ENCODE measurements at regions not wholly inside any gene's neighbourhood (a gene's known extent, or its start where the extent isn't known, plus 50 kb on each side); places are given as distances from the start of the nearest gene placed in this dataset. TPM values are rescaled to one million over a fixed set of nuclear protein-coding genes. Genes with fewer than 3 reads are reported as not detected.

DNA sequence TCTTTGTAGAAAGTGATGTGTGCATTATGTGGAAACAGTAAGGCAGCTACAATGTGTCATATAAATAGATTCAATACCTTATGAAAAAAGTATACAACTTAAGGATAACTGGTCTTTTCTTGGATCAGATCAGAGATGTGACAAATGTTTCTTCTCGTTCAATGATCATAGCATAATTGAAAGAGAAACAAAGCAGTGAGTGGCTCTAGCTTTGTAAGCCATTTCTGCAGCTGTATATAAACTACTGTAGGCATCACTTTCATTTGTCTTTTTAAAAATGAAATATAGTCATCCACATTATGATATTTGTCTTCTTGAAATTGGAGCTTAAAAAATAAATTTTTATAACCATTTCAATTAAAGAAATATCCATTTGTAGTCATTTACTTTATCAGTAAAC is 63.8 kb upstream of the LMO3 start:
- Histone ChIP-seq H3K4me3 (no peak overlapping the region), H3K4me1 (no peaks in the 10 kb centered on the region), H3K9me3 (no peaks in the 10 kb centered on the region), H3K27ac (no peak overlapping the region), H3K27me3 (no peaks in the 10 kb centered on the region), H3K36me3 (no peaks in the 10 kb centered on the region)
- WGBS, 2 donors, result 50% methylated on average over 1 of the region's 1 CpG
- DNase-seq (ENCODE audit: low spot score in 2 of 2), result no peak
- TF ChIP-seq POLR2A (IDR thresholded peaks at IDR 0.05) (no peak), EP300 (IDR thresholded peaks at IDR 0.05) (no peak), CTCF (IDR thresholded peaks at IDR 0.05) (no peak)

GRCh38 chr12:16668198-16668597 is 62.2 kb upstream of the LMO3 start:
- Histone ChIP-seq H3K4me3 (no peak overlapping the region), H3K4me1 (no peaks in the 10 kb centered on the region), H3K27ac (no peak overlapping the region), H3K9me3 (no peaks in the 10 kb centered on the region), H3K27me3 (no peaks in the 10 kb centered on the region), H3K36me3 (no peaks in the 10 kb centered on the region)
- TF ChIP-seq CTCF (IDR thresholded peaks at IDR 0.05), result no peak
- no peak for TF ChIP-seq EP300 (IDR thresholded peaks at IDR 0.05)
- TF ChIP-seq POLR2A (IDR thresholded peaks at IDR 0.05), result no peak
- 47 to 69% methylated on average over 2 of the region's 2 CpGs for WGBS, 2 donors
- DNase-seq (ENCODE audit: low spot score in 2 of 2), result no peak

- WGBS, 2 donors, result 57 to 64% methylated on average over 1 of the region's 1 CpG
- no peaks in the 10 kb centered on the region for H3K36me3 ChIP-seq
- H3K4me3 ChIP-seq, result no peak overlapping the region
- peaks cover 0 to 14% (median 2%) of the 10 kb centered on the region in 4 donors for H3K9me3 ChIP-seq
- no peak overlapping the region for H3K27ac ChIP-seq
- TF ChIP-seq EP300 (IDR thresholded peaks at IDR 0.05) (no peak), POLR2A (IDR thresholded peaks at IDR 0.05) (no peak), CTCF (IDR thresholded peaks at IDR 0.05) (no peak)
- DNase-seq (ENCODE audit: low spot score in 2 of 2), result no peak
- H3K4me1 ChIP-seq, result no peaks in the 10 kb centered on the region
- H3K27me3 ChIP-seq, result no peaks in the 10 kb centered on the region
These were observed 52.7 kb upstream of the LMO3 start for GRCh38 chr12:16658699-16659098.

Small RNA genes in the stretch of these regions (small RNA-seq; reads per million reads assigned to genes)
- gene RNU6-837P, result not detected
